ENCODE measurements at regions not wholly inside any gene's neighbourhood (a gene's known extent, or its start where the extent isn't known, plus 50 kb on each side); places are given as distances from the start of the nearest gene placed in this dataset.
"Not testable (repeated sequence)": the region's sequence is repeated elsewhere in the genome, so short reads cannot be mapped to it uniquely, and the experiment has no call there.

DNA sequence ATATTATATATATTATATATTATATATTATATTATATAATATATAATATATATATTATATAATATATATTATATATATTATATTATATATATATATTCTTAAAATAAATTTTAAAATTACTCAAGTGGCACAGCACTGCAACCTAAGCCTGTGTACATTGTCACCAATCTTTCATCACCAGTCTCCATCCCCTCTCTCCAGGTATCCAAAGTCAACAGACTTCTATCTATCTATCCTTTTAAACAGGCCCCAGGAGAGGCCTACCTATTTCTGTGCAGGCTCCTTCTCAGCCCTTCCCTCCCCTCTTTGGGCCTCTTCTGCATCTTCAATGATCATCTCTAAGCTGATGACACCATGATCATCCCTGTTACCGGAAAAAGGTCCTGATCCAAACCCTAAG is 111.7 kb downstream of the RHOU start:
- no peak for ATAC-seq (ENCODE audit: low FRiP score in 2 of 2)

DNA sequence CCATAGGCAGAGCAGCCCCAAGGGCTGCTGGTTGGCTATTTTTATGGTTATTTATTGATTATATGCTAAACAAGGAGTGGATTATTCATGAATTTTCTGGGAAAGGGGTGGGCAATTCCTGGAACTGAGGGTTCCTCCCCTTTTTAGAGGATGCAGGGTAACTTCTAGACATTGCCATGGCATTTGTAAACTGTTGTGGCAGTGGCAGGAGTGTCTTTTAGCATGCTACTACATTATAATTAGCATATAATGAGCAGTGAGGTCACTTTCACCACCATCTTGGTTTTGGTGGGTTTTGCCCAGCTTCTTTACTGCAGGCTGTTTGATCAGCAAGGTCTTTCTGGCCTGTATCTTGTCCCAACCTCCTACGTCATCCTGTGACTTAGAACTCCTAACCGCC is 112.2 kb downstream of the RHOU start:
- H3K9me3 ChIP-seq; ATAC-seq (ENCODE audit: low FRiP score in 2 of 2); H3K27ac ChIP-seq; H3K27me3 ChIP-seq; DNase-seq; H3K36me3 ChIP-seq; H3K4me3 ChIP-seq: not testable (repeated sequence)
- peaks cover 0 to 13% (median 4%) of the 10 kb centered on the region in 4 donors for H3K4me1 ChIP-seq
- 96 to 97% methylated on average over 2 of the region's 2 CpGs for WGBS, 2 donors

More for the DNA sequence above, 111.7 kb downstream of the RHOU start:
- TF ChIP-seq POLR2A (IDR thresholded peaks at IDR 0.05) (no peak), POLR2AphosphoS5 (IDR thresholded peaks at IDR 0.05) (no peak), EP300 (IDR thresholded peaks at IDR 0.05) (no peak)
- TF ChIP-seq, protein P1, sequence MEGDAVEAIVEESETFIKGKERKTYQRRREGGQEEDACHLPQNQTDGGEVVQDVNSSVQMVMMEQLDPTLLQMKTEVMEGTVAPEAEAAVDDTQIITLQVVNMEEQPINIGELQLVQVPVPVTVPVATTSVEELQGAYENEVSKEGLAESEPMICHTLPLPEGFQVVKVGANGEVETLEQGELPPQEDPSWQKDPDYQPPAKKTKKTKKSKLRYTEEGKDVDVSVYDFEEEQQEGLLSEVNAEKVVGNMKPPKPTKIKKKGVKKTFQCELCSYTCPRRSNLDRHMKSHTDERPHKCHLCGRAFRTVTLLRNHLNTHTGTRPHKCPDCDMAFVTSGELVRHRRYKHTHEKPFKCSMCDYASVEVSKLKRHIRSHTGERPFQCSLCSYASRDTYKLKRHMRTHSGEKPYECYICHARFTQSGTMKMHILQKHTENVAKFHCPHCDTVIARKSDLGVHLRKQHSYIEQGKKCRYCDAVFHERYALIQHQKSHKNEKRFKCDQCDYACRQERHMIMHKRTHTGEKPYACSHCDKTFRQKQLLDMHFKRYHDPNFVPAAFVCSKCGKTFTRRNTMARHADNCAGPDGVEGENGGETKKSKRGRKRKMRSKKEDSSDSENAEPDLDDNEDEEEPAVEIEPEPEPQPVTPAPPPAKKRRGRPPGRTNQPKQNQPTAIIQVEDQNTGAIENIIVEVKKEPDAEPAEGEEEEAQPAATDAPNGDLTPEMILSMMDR (IDR thresholded peaks at IDR 0.05) = no peak
- H3K27me3 ChIP-seq = no peaks in the 10 kb centered on the region
- no peaks in the 10 kb centered on the region for H3K36me3 ChIP-seq
- no peak for DNase-seq
- no peak overlapping the region for H3K27ac ChIP-seq
- WGBS, 2 donors = 100% methylated on average over 1 of the region's 1 CpG
- no peaks in the 10 kb centered on the region for H3K9me3 ChIP-seq
- H3K4me1 ChIP-seq = peaks cover 0 to 9% (median 3%) of the 10 kb centered on the region in 4 donors
- no peak overlapping the region for H3K4me3 ChIP-seq

DNA sequence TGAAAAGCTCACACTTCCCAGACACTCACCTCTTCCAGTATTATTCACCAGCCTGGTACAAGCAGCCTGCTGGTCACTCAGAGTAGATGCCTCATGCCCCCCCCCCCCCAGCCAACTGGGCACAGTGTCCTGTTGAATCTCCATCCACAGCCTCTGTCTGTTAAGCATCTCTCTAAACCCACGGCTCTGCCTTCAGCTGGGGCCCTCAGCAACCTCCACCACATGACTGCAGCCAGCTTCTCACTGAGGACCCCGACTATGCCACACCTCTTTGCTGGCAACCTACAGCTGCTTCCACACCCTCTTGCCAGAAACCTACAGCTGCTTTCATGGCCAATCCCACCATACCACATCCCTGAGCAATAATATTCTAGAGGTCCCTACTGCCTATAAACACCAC is 113.1 kb downstream of the RHOU start:
- Histone ChIP-seq H3K27me3 (no peaks in the 10 kb centered on the region), H3K27ac (peak overlapping the region in 1 of 4 donors; percentile 2), H3K4me3 (no peak overlapping the region), H3K36me3 (no peaks in the 10 kb centered on the region), H3K9me3 (no peaks in the 10 kb centered on the region), H3K4me1 (peaks cover 0 to 13% (median 4%) of the 10 kb centered on the region in 4 donors)
- 62 to 82% methylated on average over 2 of the region's 2 CpGs for WGBS, 2 donors
- no peak for TF ChIP-seq POLR2AphosphoS5 (IDR thresholded peaks at IDR 0.05)
- TF ChIP-seq EP300 (IDR thresholded peaks at IDR 0.05) = no peak
- TF ChIP-seq, protein P1 (IDR thresholded peaks at IDR 0.05) = no peak
- no peak for TF ChIP-seq POLR2A (IDR thresholded peaks at IDR 0.05)
- no peak for ATAC-seq (ENCODE audit: low FRiP score in 2 of 2)
- DNase-seq = no peak

GRCh38 chr1:228849011-228849541 is 113.8 kb downstream of the RHOU start:
- 76 to 85% methylated on average over 3 of the region's 3 CpGs for WGBS, 2 donors
- TF ChIP-seq POLR2AphosphoS5 (IDR thresholded peaks at IDR 0.05) = no peak
- TF ChIP-seq EP300 (IDR thresholded peaks at IDR 0.05) = no peak
- TF ChIP-seq, protein P1 (IDR thresholded peaks at IDR 0.05) = no peak
- no peak for TF ChIP-seq POLR2A (IDR thresholded peaks at IDR 0.05)
- no peaks in the 10 kb centered on the region for H3K27me3 ChIP-seq
- DNase-seq = peak in 1 of 2 donors; percentile 65
- no peak overlapping the region for H3K4me3 ChIP-seq
- ATAC-seq (ENCODE audit: low FRiP score in 2 of 2) = no peak
- H3K9me3 ChIP-seq = no peaks in the 10 kb centered on the region
- H3K36me3 ChIP-seq = no peaks in the 10 kb centered on the region
- peaks cover 0 to 13% (median 4%) of the 10 kb centered on the region in 4 donors for H3K4me1 ChIP-seq
- H3K27ac ChIP-seq = no peak overlapping the region

GRCh38 chr1:228850141-228851100 is 115.1 kb downstream of the RHOU start:
- H3K4me3 ChIP-seq = no peak overlapping the region
- WGBS, 2 donors = 73 to 76% methylated on average over 11 of the region's 11 CpGs
- peaks cover 0 to 13% (median 4%) of the 10 kb centered on the region in 4 donors for H3K4me1 ChIP-seq
- no peaks in the 10 kb centered on the region for H3K36me3 ChIP-seq
- H3K27me3 ChIP-seq = no peaks in the 10 kb centered on the region
- no peak for DNase-seq
- no peaks in the 10 kb centered on the region for H3K9me3 ChIP-seq
- TF ChIP-seq EP300 (IDR thresholded peaks at IDR 0.05) = no peak
- no peak for TF ChIP-seq POLR2A (IDR thresholded peaks at IDR 0.05)
- no peak for TF ChIP-seq POLR2AphosphoS5 (IDR thresholded peaks at IDR 0.05)
- TF ChIP-seq, protein P1 (IDR thresholded peaks at IDR 0.05) = no peak
- H3K27ac ChIP-seq = no peak overlapping the region
- peak in 1 of 2 donors; percentile 41 for ATAC-seq (ENCODE audit: low FRiP score in 2 of 2)

Data from upper lobe of left lung (tissue), 6 donors.